SK-N-SH (cell line): ENCODE measurements at regions not wholly inside any gene's neighbourhood (a gene's known extent, or its start where the extent isn't known, plus 50 kb on each side); places are given as distances from the start of the nearest gene placed in this dataset.

Experiments
- CTCF ChIA-PET: fragments of 300-600, 350-600 bp; formaldehyde crosslinking; extraction: SDS; loops from one replicate; lab custom pipeline; 2021; lab: Yijun Ruan, JAX
- POLR2A ChIA-PET: fragments of 350-600 bp; sonication (Branson Sonifier 250); formaldehyde crosslinking; extraction: SDS; loops from one replicate; lab custom pipeline; 2020; ENCODE audit warnings: antibody characterized with exemption, inconsistent platforms; lab: Yijun Ruan, JAX
- DNase-seq: peaks from one replicate; pipeline ENCODE4 v3.0.0; 2012
- H2AFZ ChIP-seq: fragments of 200-600 bp; sonication (generic); 2 replicates; pipeline ENCODE4 v1.8.1; 2016; ENCODE audit warnings: antibody characterized with exemption, mild to moderate bottlenecking, low read depth
- H3F3A ChIP-seq: fragments of 200-600 bp; sonication (generic); replicated peaks from 2 replicates; pipeline ENCODE3; 2016; ENCODE audit warnings: antibody characterized with exemption, mild to moderate bottlenecking; ENCODE audit not compliant: insufficient read depth
- H3K27ac ChIP-seq, 2 experiments: fragments of 200-500 bp in 1 of 2; fragments of 200-600 bp in 1 of 2; sonication (Bioruptor generic) in 1 of 2; sonication (generic), shearing (Covaris generic) in 1 of 2; 2 replicates each; pipeline versions ENCODE4 v1.5.1 to v1.6.1; 2014 to 2016; ENCODE audit warnings: low read depth in 2 of 2, inconsistent platforms in 1 of 2, low read length in 1 of 2, mild to moderate bottlenecking in 1 of 2, mixed read lengths in 1 of 2
- H3K27me3 ChIP-seq: fragments of 200-600 bp; sonication (generic), shearing (Covaris generic); 2 replicates; pipeline ENCODE4 v1.6.1; 2016; ENCODE audit warnings: mixed run types; ENCODE audit not compliant: insufficient read depth
- H3K36me3 ChIP-seq, 2 experiments: fragments of 200-500 bp in 1 of 2; fragments of 200-600 bp in 1 of 2; sonication (Bioruptor generic) in 1 of 2; sonication (generic) in 1 of 2; replicated peaks in 1 of 2; 2 replicates each; pipeline versions ENCODE3 to v1.5.1; 2014 to 2016; ENCODE audit warnings: low read length in 1 of 2, mild to moderate bottlenecking in 1 of 2; ENCODE audit not compliant: insufficient read depth in 2 of 2, control insufficient read depth in 1 of 2
- H3K4me1 ChIP-seq, 2 experiments: fragments of 200-500 bp in 1 of 2; fragments of 200-600 bp in 1 of 2; sonication (Bioruptor generic) in 1 of 2; sonication (generic), shearing (Covaris generic) in 1 of 2; 2 replicates each; pipeline versions ENCODE4 v1.5.1 to v1.6.1; 2014 to 2016; ENCODE audit warnings: low read depth in 1 of 2, low read length in 1 of 2, mixed run types in 1 of 2; ENCODE audit not compliant: insufficient read depth in 2 of 2, control insufficient read depth in 1 of 2
- H3K4me2 ChIP-seq: fragments of 200-600 bp; sonication (generic), shearing (Covaris generic); 2 replicates; pipeline ENCODE4 v1.6.1; 2017; ENCODE audit warnings: mixed run types
- H3K4me3 ChIP-seq, 2 experiments: fragments of 200-500 bp in 1 of 2; fragments of 200-600 bp in 1 of 2; sonication (Bioruptor generic) in 1 of 2; sonication (generic), shearing (Covaris generic) in 1 of 2; 2 replicates each; pipeline versions ENCODE4 v1.5.1 to v1.8.1; 2014 to 2016; ENCODE audit warnings: low read depth in 2 of 2, inconsistent platforms in 1 of 2, low read length in 1 of 2, mild to moderate bottlenecking in 1 of 2, mixed read lengths in 1 of 2, moderate library complexity in 1 of 2
- H3K79me2 ChIP-seq: fragments of 200-600 bp; sonication (generic); 2 replicates; pipeline ENCODE4 v1.8.1; 2017; ENCODE audit warnings: mild to moderate bottlenecking; ENCODE audit not compliant: insufficient read depth
- H3K9ac ChIP-seq: fragments of 200-600 bp; sonication (generic); 2 replicates; pipeline ENCODE4 v1.6.1; 2017; ENCODE audit warnings: mixed run types
- H3K9me2 ChIP-seq: fragments of 200-600 bp; sonication (generic); 2 replicates; pipeline ENCODE4 v1.6.1; 2017; ENCODE audit warnings: mixed run types
- H3K9me3 ChIP-seq: fragments of 200-600 bp; sonication (generic); 2 replicates; pipeline ENCODE4 v1.6.1; 2017; ENCODE audit warnings: mixed run types, mild to moderate bottlenecking, moderate library complexity
- H4K20me1 ChIP-seq: fragments of 200-600 bp; sonication (generic); 2 replicates; pipeline ENCODE4 v1.6.1; 2017; ENCODE audit warnings: mild to moderate bottlenecking, mixed run types; ENCODE audit not compliant: insufficient read depth
- ELF1 ChIP-seq: IDR thresholded peaks from 2 replicates; pipeline ENCODE4 v1.4.0; 2012
- EP300 ChIP-seq, 2 experiments: IDR thresholded peaks; 2 replicates each; pipeline versions ENCODE4 v1.4.0 to v1.6.1; 2012; ENCODE audit warnings: borderline replicate concordance in 1 of 2, low read depth in 1 of 2, low read length in 1 of 2
- FOSL2 ChIP-seq: IDR thresholded peaks from 2 replicates; pipeline ENCODE4 v1.4.0; 2012; ENCODE audit warnings: low read depth, mild to moderate bottlenecking, moderate library complexity, borderline replicate concordance
- FOXJ3 ChIP-seq: sonication (generic); formaldehyde crosslinking; IDR thresholded peaks from 2 replicates; pipeline ENCODE4 v1.5.1; 2020; ENCODE audit warnings: mild to moderate bottlenecking, missing genetic modification reagents
- FOXM1 ChIP-seq: IDR thresholded peaks from 2 replicates; pipeline ENCODE4 v1.4.0; 2012; ENCODE audit warnings: low read depth, mild to moderate bottlenecking
- GABPA ChIP-seq: IDR thresholded peaks from 2 replicates; pipeline ENCODE4 v1.4.0; 2012; ENCODE audit warnings: low read depth, mild to moderate bottlenecking
- JUND ChIP-seq: IDR thresholded peaks from 2 replicates; pipeline ENCODE4 v1.4.0; 2012
- MAX ChIP-seq: IDR thresholded peaks from 2 replicates; pipeline ENCODE4 v1.4.0; 2012; ENCODE audit warnings: low read depth
- MEF2A ChIP-seq: IDR thresholded peaks from 2 replicates; pipeline ENCODE4 v1.4.0; 2012; ENCODE audit warnings: low read depth, borderline replicate concordance
- NFIC ChIP-seq: IDR thresholded peaks from 2 replicates; pipeline ENCODE4 v1.4.0; 2012; ENCODE audit warnings: borderline replicate concordance
- NRF1 ChIP-seq: IDR thresholded peaks from 2 replicates; pipeline ENCODE4 v1.6.1; 2012; ENCODE audit warnings: low read depth, mild to moderate bottlenecking, low read length
- PBX3 ChIP-seq: IDR thresholded peaks from 2 replicates; pipeline ENCODE4; 2012
- RCOR1 ChIP-seq: fragments of 150-350 bp; IDR thresholded peaks from 2 replicates; pipeline ENCODE4 v1.6.1; 2017; ENCODE audit warnings: antibody characterized with exemption, low read length
- RXRA ChIP-seq: IDR thresholded peaks from 2 replicates; pipeline ENCODE4 v1.4.0; 2012; ENCODE audit warnings: low read depth, mild to moderate bottlenecking, borderline replicate concordance
- TAF1 ChIP-seq: IDR thresholded peaks from 2 replicates; pipeline ENCODE4 v1.6.1; 2012; ENCODE audit warnings: low read depth, mild to moderate bottlenecking, low read length, moderate library complexity, borderline replicate concordance
- TCF12 ChIP-seq: IDR thresholded peaks from 2 replicates; pipeline ENCODE4 v1.4.0; 2012
- YY1 ChIP-seq: IDR thresholded peaks from 2 replicates; pipeline ENCODE4 v1.4.0; 2012; ENCODE audit warnings: low read depth, mild to moderate bottlenecking
- WGBS: methylation state at CpG from one replicate; pipeline ENCODE4 v1.1.6; 2017; ENCODE audit warnings: low lambda C conversion rate; 5-methylcytosine and 5-hydroxymethylcytosine counted together
- TF ChIP-seq, protein P1 (sequence below): IDR thresholded peaks from 2 replicates; pipeline ENCODE4 v1.4.0; 2012; ENCODE audit warnings: low read depth, borderline replicate concordance

GRCh38 chr2:147657086-147658000 lies 187.5 kb upstream of the ACVR2A start:
- no peak overlapping the region for H3K4me2 ChIP-seq
- no peaks in the 10 kb centered on the region for H3K9me2 ChIP-seq
- H2AFZ ChIP-seq = no peak overlapping the region
- no peak for TF ChIP-seq NRF1
- H3K9me3 ChIP-seq = no peaks in the 10 kb centered on the region
- no peaks in the 10 kb centered on the region for H3K79me2 ChIP-seq
- DNase-seq = no peak
- H3K27ac ChIP-seq = no peak overlapping the region
- CTCF ChIA-PET = no interaction called here
- POLR2A ChIA-PET = no interaction called here
- WGBS = 2% methylated on average over 2 of the region's 2 CpGs
- H3K4me3 ChIP-seq = no peak overlapping the region
- no peaks in the 10 kb centered on the region for H3K4me1 ChIP-seq
- H3K36me3 ChIP-seq = no peaks in the 10 kb centered on the region
- H3K9ac ChIP-seq = no peak overlapping the region
- no peaks in the 10 kb centered on the region for H3F3A ChIP-seq
- no peaks in the 10 kb centered on the region for H4K20me1 ChIP-seq
- H3K27me3 ChIP-seq = no peaks in the 10 kb centered on the region; the same call in 1 of the 2 replicates

DNA sequence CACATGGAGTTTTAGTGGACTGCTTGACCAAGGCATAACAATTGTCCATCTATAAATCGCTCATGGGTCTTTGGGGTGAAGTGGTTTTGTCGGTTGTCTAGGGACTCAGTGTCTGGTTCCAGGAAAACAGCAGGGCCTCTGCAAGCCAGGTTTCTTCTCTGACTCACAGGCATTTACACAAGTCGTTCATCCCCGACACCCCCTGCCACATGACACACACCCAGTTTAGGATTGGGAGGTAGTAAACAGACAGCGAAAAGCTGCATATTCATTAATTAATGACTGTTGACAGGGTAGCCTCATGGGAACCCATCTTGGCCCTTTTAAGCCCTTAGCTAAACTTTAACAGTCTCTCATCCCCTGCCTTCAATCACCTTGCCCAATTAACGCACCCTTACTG lies 194.8 kb upstream of the ACVR2A start:
- no peaks in the 10 kb centered on the region for H3K79me2 ChIP-seq
- H3K9ac ChIP-seq = no peak overlapping the region
- H3K4me2 ChIP-seq = no peak overlapping the region
- H2AFZ ChIP-seq = no peak overlapping the region
- DNase-seq = no peak
- H3F3A ChIP-seq = no peaks in the 10 kb centered on the region
- H3K27me3 ChIP-seq = peaks cover 10% of the 10 kb centered on the region; the same call in 1 of the 2 replicates
- H4K20me1 ChIP-seq = no peaks in the 10 kb centered on the region
- H3K36me3 ChIP-seq = no peaks in the 10 kb centered on the region
- ChIA-PET POLR2A (no interaction called here), CTCF (no interaction called here)
- H3K4me3 ChIP-seq = no peak overlapping the region
- no peak overlapping the region for H3K27ac ChIP-seq
- 36% methylated on average over 6 of the region's 6 CpGs for WGBS
- H3K4me1 ChIP-seq = no peaks in the 10 kb centered on the region
- no peak for TF ChIP-seq TAF1
- TF ChIP-seq RCOR1 = no peak
- TF ChIP-seq EP300 (IDR thresholded peaks at IDR 0.05; ENCODE audit: borderline replicate concordance in 1 of 2, low read depth in 1 of 2, low read length in 1 of 2) = no peak
- no peak for TF ChIP-seq GABPA
- TF ChIP-seq NFIC = no peak
- TF ChIP-seq, protein P1, sequence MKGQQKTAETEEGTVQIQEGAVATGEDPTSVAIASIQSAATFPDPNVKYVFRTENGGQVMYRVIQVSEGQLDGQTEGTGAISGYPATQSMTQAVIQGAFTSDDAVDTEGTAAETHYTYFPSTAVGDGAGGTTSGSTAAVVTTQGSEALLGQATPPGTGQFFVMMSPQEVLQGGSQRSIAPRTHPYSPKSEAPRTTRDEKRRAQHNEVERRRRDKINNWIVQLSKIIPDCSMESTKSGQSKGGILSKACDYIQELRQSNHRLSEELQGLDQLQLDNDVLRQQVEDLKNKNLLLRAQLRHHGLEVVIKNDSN = no peak
- no peak for TF ChIP-seq MEF2A
- no peak for TF ChIP-seq MAX
- TF ChIP-seq RXRA = no peak
- no peak for TF ChIP-seq FOXM1
- no peak for TF ChIP-seq PBX3
- no peak for TF ChIP-seq JUND
- TF ChIP-seq ELF1 = no peak
- TF ChIP-seq YY1 = no peak
- TF ChIP-seq FOXJ3 (CRISPR knock-in tag) = no peak
- no peak for TF ChIP-seq FOSL2
- no peak for TF ChIP-seq TCF12
- TF ChIP-seq, all 33 proteins: peak for 0
- Histone ChIP-seq H3K9me2 (no peaks in the 10 kb centered on the region), H3K9me3 (no peaks in the 10 kb centered on the region)
